HCT116 (cell line): ENCODE measurements at regions not wholly inside any gene's neighbourhood (a gene's known extent, or its start where the extent isn't known, plus 50 kb on each side); places are given as distances from the start of the nearest gene placed in this dataset.

Experiments used
- ATAC-seq: fragments of 200-7000 bp; cut with Tn5 transposase; 2 replicates; pipeline ENCODE4 v1.9.1; 2020; ENCODE audit warnings: mild to moderate bottlenecking, moderate library complexity
- BruUV-seq: library from RNA; stranded (reverse); fragments of 400-500 nt; replicated peaks from 2 replicates; lab custom pipeline; 2021; lab: Mats Ljungman, UMichigan
- CTCF ChIA-PET: fragments of 300-600 bp; sonication (Branson Sonifier 250); formaldehyde crosslinking; loops from one replicate; lab custom pipeline; 2021; ENCODE audit warnings: antibody characterized with exemption; lab: Charles Lee
- POLR2A ChIA-PET: fragments of 300-600, 350-600 bp; sonication (Branson Sonifier 250); formaldehyde crosslinking; loops from one replicate; lab custom pipeline; 2021; ENCODE audit warnings: antibody characterized with exemption; lab: Charles Lee
- RAD21 ChIA-PET, 2 experiments: fragments of 300-600 bp; sonication (Branson Sonifier 250); formaldehyde crosslinking; loops; one replicate each; lab custom pipeline; 2023; ENCODE audit warnings: low total read pairs in 2 of 2; ENCODE audit not compliant: uncharacterized antibody in 2 of 2, unreplicated experiment in 2 of 2, low non-redundant PET in 1 of 2; lab: Charles Lee
- DNase-seq: peaks from one replicate; pipeline ENCODE4 v3.0.0-alpha.2; 2010; ENCODE audit warnings: low read depth, low spot score
- H2AFZ ChIP-seq: fragments of 200-600 bp; shearing (Covaris generic), sonication (generic); 2 replicates; pipeline ENCODE4 v1.6.1; 2017; ENCODE audit warnings: low read depth, mixed run types, mixed read lengths, antibody characterized with exemption, low read length; ENCODE audit not compliant: poor library complexity, severe bottlenecking
- H3K27ac ChIP-seq: 2 replicates; pipeline ENCODE4 v1.5.1; 2012; ENCODE audit warnings: low read depth, low read length
- H3K27me3 ChIP-seq: fragments of 200-600 bp; sonication (generic); 2 replicates; pipeline ENCODE4 v1.6.1; 2016; ENCODE audit warnings: mixed run types, low read length, mixed read lengths; ENCODE audit not compliant: insufficient read depth
- H3K36me3 ChIP-seq, 2 experiments: fragments of 200-500 bp in 1 of 2; fragments of 200-600 bp in 1 of 2; sonication (Bioruptor generic) in 1 of 2; sonication (generic) in 1 of 2; 2 replicates each; pipeline versions ENCODE4 v1.5.1 to v1.6.1; 2014 to 2016; ENCODE audit warnings: low read length in 2 of 2, inconsistent platforms in 1 of 2, mixed read lengths in 1 of 2, mixed run types in 1 of 2; ENCODE audit not compliant: insufficient read depth in 2 of 2, control insufficient read depth in 1 of 2
- H3K4me1 ChIP-seq, 2 experiments: fragments of 200-600 bp in 1 of 2; sonication (generic) in 1 of 2; 2 replicates each; pipeline versions ENCODE4 v1.5.1 to v1.6.1; 2012 to 2017; ENCODE audit warnings: low read length in 2 of 2, inconsistent platforms in 1 of 2, mild to moderate bottlenecking in 1 of 2, mixed read lengths in 1 of 2, mixed run types in 1 of 2, moderate library complexity in 1 of 2; ENCODE audit not compliant: insufficient read depth in 2 of 2, control insufficient read depth in 1 of 2
- H3K4me2 ChIP-seq: fragments of 200-600 bp; sonication (generic); 2 replicates; pipeline ENCODE4 v1.6.1; 2017; ENCODE audit warnings: mixed run types, low read length, mixed read lengths
- H3K4me3 ChIP-seq, 2 experiments: fragments of 200-600 bp in 1 of 2; sonication (generic) in 1 of 2; replicated peaks in 1 of 2; 2 replicates each; pipeline ENCODE4 v1.5.1; 2011 to 2016; ENCODE audit warnings: low read length in 2 of 2, control low read depth in 1 of 2, low read depth in 1 of 2, mild to moderate bottlenecking in 1 of 2, mixed read lengths in 1 of 2, mixed run types in 1 of 2
- H3K79me2 ChIP-seq: fragments of 200-600 bp; sonication (generic); 2 replicates; pipeline ENCODE4 v1.6.1; 2017; ENCODE audit warnings: mild to moderate bottlenecking, mixed run types, low read length, moderate library complexity, mixed read lengths; ENCODE audit not compliant: insufficient read depth
- H3K9ac ChIP-seq: fragments of 200-600 bp; sonication (generic); 2 replicates; pipeline ENCODE4 v1.6.1; 2016; ENCODE audit warnings: low read length, mixed read lengths
- H3K9me2 ChIP-seq: fragments of 200-600 bp; sonication (generic), shearing (Covaris generic); 2 replicates; pipeline ENCODE4 v1.6.1; 2017; ENCODE audit warnings: mixed run types, mild to moderate bottlenecking, moderate library complexity; ENCODE audit not compliant: insufficient read depth
- H3K9me3 ChIP-seq, 2 experiments: fragments of 200-500 bp in 1 of 2; fragments of 200-600 bp in 1 of 2; sonication (Bioruptor generic) in 1 of 2; sonication (generic) in 1 of 2; 2 replicates each; pipeline ENCODE4 v1.6.1; 2014 to 2017; ENCODE audit warnings: low read length in 2 of 2, mixed read lengths in 2 of 2, inconsistent platforms in 1 of 2, low read depth in 1 of 2, mild to moderate bottlenecking in 1 of 2, mixed run types in 1 of 2, moderate library complexity in 1 of 2; ENCODE audit not compliant: control insufficient read depth in 1 of 2, insufficient read depth in 1 of 2
- H4K20me1 ChIP-seq: fragments of 200-600 bp; sonication (generic), shearing (Covaris generic); 2 replicates; pipeline ENCODE4 v1.6.1; 2017; ENCODE audit warnings: mixed run types, mild to moderate bottlenecking, moderate library complexity; ENCODE audit not compliant: insufficient read depth
- CBX3 ChIP-seq: IDR thresholded peaks from 2 replicates; pipeline ENCODE4 v1.6.1; 2012; ENCODE audit warnings: low read depth
- EZH2phosphoT487 ChIP-seq: fragments of 200-600 bp; IDR thresholded peaks from 2 replicates; pipeline ENCODE4 v1.6.1; 2018; ENCODE audit warnings: antibody characterized with exemption, borderline replicate concordance
- JUND ChIP-seq: IDR thresholded peaks from 2 replicates; pipeline ENCODE4 v1.6.1; 2012
- POLR2A ChIP-seq: IDR thresholded peaks from 2 replicates; pipeline ENCODE4 v1.7.0; 2011; ENCODE audit warnings: borderline replicate concordance; ENCODE audit not compliant: insufficient read depth, insufficient read length; ENCODE audit errors: extremely low read depth
- POLR2AphosphoS5 ChIP-seq: IDR thresholded peaks from 2 replicates; pipeline ENCODE4 v1.6.1; 2011; ENCODE audit warnings: mild to moderate bottlenecking, low read depth, low read length, moderate library complexity
- RAD21 ChIP-seq: IDR thresholded peaks from 2 replicates; pipeline ENCODE4 v1.6.1; 2012; ENCODE audit warnings: low read depth, mild to moderate bottlenecking
- SIN3A ChIP-seq: IDR thresholded peaks from 2 replicates; pipeline ENCODE4 v1.6.1; 2012; ENCODE audit warnings: low read depth
- SRF ChIP-seq: IDR thresholded peaks from 2 replicates; pipeline ENCODE4 v1.6.1; 2012; ENCODE audit warnings: low read depth
- TCF7L2 ChIP-seq: IDR thresholded peaks from 2 replicates; pipeline ENCODE4 v1.7.0; 2011; ENCODE audit warnings: borderline replicate concordance, inconsistent platforms; ENCODE audit not compliant: insufficient read depth, insufficient read length; ENCODE audit errors: extremely low read depth
- YY1 ChIP-seq: IDR thresholded peaks from 2 replicates; pipeline ENCODE4 v1.6.1; 2011; ENCODE audit warnings: low read length, low read depth, moderate library complexity, mild to moderate bottlenecking; ENCODE audit not compliant: insufficient replicate concordance; ENCODE audit errors: extremely low read depth
- ZFX ChIP-seq: fragments of 450-650 bp; IDR thresholded peaks from 2 replicates; pipeline ENCODE4 v1.6.1; 2017
- ZNF274 ChIP-seq: fragments of 200-500 bp; sonication (Bioruptor generic); IDR thresholded peaks from 2 replicates; pipeline ENCODE4 v1.6.1; 2014; ENCODE audit warnings: mild to moderate bottlenecking, low read depth, low read length, inconsistent platforms
- intact Hi-C: fragments of 100-400 bp; cut with micrococcal nuclease; formaldehyde crosslinking; loops from 2 replicates; pipeline ENCODE4 v1.10.0; 2022
- TF ChIP-seq, protein P1 (sequence below): IDR thresholded peaks from 2 replicates; pipeline ENCODE4 v1.6.1; 2011; ENCODE audit warnings: mild to moderate bottlenecking, low read length, moderate library complexity; ENCODE audit not compliant: insufficient replicate concordance; ENCODE audit errors: extremely low read depth
- TF ChIP-seq, protein P2 (sequence below): IDR thresholded peaks from 2 replicates; pipeline ENCODE4 v1.6.1; 2012
- TF ChIP-seq, protein P3 (sequence below), 3 experiments: fragments of 200-600 bp in 1 of 3; sonication (generic) in 1 of 3; IDR thresholded peaks in 2 of 3; conservative IDR thresholded peaks in 1 of 3; 2 replicates each; pipeline ENCODE4 v1.5.1; 2012 to 2017; ENCODE audit warnings: low read depth in 2 of 3, low read length in 2 of 3, antibody characterized with exemption in 1 of 3, borderline replicate concordance in 1 of 3, control low read depth in 1 of 3, mild to moderate bottlenecking in 1 of 3, mixed read lengths in 1 of 3, mixed run types in 1 of 3, moderate library complexity in 1 of 3; ENCODE audit not compliant: insufficient read depth in 1 of 3

DNA sequence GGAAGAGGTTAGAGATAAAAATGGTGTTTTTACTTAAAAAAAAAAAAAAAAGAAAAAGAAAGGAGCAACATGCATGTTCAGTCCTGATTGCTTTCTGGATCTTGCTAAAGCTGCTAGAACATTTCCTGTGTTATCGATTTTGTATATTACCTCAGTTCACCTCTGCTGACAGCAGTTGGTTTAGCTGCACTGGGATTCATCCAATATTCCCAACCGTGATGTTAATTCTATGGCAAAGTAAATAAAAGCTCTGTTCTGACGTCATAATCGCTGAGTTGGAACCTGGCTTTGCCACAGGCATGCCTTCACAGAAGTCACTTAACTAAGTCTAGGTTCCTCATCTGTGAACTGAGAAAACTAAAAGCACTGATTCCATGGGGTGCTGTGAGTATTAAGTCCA is 90.7 kb upstream of the SORBS2 start:
- ChIA-PET RAD21 (no interaction called here), POLR2A (no interaction called here)
- no peaks in the 10 kb centered on the region for H3K79me2 ChIP-seq
- TF ChIP-seq, protein P1, sequence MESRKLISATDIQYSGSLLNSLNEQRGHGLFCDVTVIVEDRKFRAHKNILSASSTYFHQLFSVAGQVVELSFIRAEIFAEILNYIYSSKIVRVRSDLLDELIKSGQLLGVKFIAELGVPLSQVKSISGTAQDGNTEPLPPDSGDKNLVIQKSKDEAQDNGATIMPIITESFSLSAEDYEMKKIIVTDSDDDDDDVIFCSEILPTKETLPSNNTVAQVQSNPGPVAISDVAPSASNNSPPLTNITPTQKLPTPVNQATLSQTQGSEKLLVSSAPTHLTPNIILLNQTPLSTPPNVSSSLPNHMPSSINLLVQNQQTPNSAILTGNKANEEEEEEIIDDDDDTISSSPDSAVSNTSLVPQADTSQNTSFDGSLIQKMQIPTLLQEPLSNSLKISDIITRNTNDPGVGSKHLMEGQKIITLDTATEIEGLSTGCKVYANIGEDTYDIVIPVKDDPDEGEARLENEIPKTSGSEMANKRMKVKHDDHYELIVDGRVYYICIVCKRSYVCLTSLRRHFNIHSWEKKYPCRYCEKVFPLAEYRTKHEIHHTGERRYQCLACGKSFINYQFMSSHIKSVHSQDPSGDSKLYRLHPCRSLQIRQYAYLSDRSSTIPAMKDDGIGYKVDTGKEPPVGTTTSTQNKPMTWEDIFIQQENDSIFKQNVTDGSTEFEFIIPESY = no peak
- TF ChIP-seq JUND (no peak), EZH2phosphoT487 (no peak), RAD21 (no peak), POLR2A (no peak), SRF (no peak), SIN3A (no peak), ZFX (no peak), ZNF274 (no peak), TCF7L2 (no peak), POLR2AphosphoS5 (no peak), CBX3 (no peak), YY1 (no peak)
- TF ChIP-seq, protein P2, sequence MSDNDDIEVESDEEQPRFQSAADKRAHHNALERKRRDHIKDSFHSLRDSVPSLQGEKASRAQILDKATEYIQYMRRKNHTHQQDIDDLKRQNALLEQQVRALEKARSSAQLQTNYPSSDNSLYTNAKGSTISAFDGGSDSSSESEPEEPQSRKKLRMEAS = no peak
- TF ChIP-seq, protein P3, sequence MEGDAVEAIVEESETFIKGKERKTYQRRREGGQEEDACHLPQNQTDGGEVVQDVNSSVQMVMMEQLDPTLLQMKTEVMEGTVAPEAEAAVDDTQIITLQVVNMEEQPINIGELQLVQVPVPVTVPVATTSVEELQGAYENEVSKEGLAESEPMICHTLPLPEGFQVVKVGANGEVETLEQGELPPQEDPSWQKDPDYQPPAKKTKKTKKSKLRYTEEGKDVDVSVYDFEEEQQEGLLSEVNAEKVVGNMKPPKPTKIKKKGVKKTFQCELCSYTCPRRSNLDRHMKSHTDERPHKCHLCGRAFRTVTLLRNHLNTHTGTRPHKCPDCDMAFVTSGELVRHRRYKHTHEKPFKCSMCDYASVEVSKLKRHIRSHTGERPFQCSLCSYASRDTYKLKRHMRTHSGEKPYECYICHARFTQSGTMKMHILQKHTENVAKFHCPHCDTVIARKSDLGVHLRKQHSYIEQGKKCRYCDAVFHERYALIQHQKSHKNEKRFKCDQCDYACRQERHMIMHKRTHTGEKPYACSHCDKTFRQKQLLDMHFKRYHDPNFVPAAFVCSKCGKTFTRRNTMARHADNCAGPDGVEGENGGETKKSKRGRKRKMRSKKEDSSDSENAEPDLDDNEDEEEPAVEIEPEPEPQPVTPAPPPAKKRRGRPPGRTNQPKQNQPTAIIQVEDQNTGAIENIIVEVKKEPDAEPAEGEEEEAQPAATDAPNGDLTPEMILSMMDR (IDR thresholded peaks at IDR 0.05 in 2 of 3, conservative IDR thresholded peaks at IDR 0.05 in 1 of 3; ENCODE audit: borderline replicate concordance in 1 of 3, insufficient read depth in 1 of 3, low read depth in 2 of 3, low read length in 2 of 3) = no peak
- TF ChIP-seq, all 23 proteins: peak for 0
- no peak for DNase-seq
- no TSS peak for BruUV-seq
- no peaks in the 10 kb centered on the region for H4K20me1 ChIP-seq
- no peak overlapping the region for H3K27ac ChIP-seq
- no peaks in the 10 kb centered on the region for H3K36me3 ChIP-seq
- H3K27me3 ChIP-seq = no peaks in the 10 kb centered on the region
- no peak overlapping the region for H2AFZ ChIP-seq
- H3K9me3 ChIP-seq = no peaks in the 10 kb centered on the region
- CTCF ChIA-PET = no interaction called here
- H3K4me1 ChIP-seq = no peaks in the 10 kb centered on the region
- H3K4me2 ChIP-seq = no peak overlapping the region
- no peak overlapping the region for H3K9ac ChIP-seq
- no peak overlapping the region for H3K4me3 ChIP-seq
- H3K9me2 ChIP-seq = no peaks in the 10 kb centered on the region
- intact Hi-C loops = no loop called here
- no peak for ATAC-seq
